Loucy (cell line): ENCODE measurements at regions not wholly inside any gene's neighbourhood (a gene's known extent, or its start where the extent isn't known, plus 50 kb on each side); places are given as distances from the start of the nearest gene placed in this dataset.
"Not testable (repeated sequence)": the region's sequence is repeated elsewhere in the genome, so short reads cannot be mapped to it uniquely, and the experiment has no call there.

Source experiments
- H2AFZ ChIP-seq: fragments of 200-600 bp; sonication (generic); 2 replicates; pipeline ENCODE4 v1.6.0; 2016; ENCODE audit warnings: antibody characterized with exemption, mild to moderate bottlenecking, low read length, moderate library complexity
- H3F3A ChIP-seq: fragments of 200-600 bp; 2 replicates; pipeline ENCODE4 v1.6.0; 2016; ENCODE audit warnings: antibody characterized with exemption, low read depth, mild to moderate bottlenecking
- H3K27me3 ChIP-seq: fragments of 200-600 bp; sonication (generic); 2 replicates; pipeline ENCODE4 v1.6.1; 2014; ENCODE audit warnings: low read length, mild to moderate bottlenecking; ENCODE audit not compliant: insufficient read depth, poor library complexity, severe bottlenecking
- H3K36me3 ChIP-seq: fragments of 200-600 bp; sonication (generic); 2 replicates; pipeline ENCODE4 v1.6.1; 2016; ENCODE audit warnings: low read length; ENCODE audit not compliant: insufficient read depth
- H3K4me1 ChIP-seq: fragments of 200-600 bp; sonication (generic); 2 replicates; pipeline ENCODE4 v1.5.1; 2014; ENCODE audit warnings: low read length, mild to moderate bottlenecking; ENCODE audit not compliant: insufficient read depth, poor library complexity, severe bottlenecking
- H3K4me2 ChIP-seq: fragments of 200-600 bp; sonication (generic); 2 replicates; pipeline ENCODE4 v1.6.0; 2014; ENCODE audit warnings: antibody characterized with exemption, low read length, low read depth, mild to moderate bottlenecking; ENCODE audit not compliant: poor library complexity, severe bottlenecking
- H3K4me3 ChIP-seq: fragments of 200-600 bp; sonication (generic); 2 replicates; pipeline ENCODE4 v1.5.1; 2014; ENCODE audit warnings: low read length, mild to moderate bottlenecking, mixed read lengths; ENCODE audit not compliant: poor library complexity, severe bottlenecking
- H3K79me2 ChIP-seq: fragments of 200-600 bp; sonication (generic); 2 replicates; pipeline ENCODE4 v1.6.1; 2014; ENCODE audit warnings: low read length; ENCODE audit not compliant: insufficient read depth
- H3K9ac ChIP-seq: fragments of 200-600 bp; sonication (generic); 2 replicates; pipeline ENCODE4 v1.6.0; 2014; ENCODE audit warnings: mild to moderate bottlenecking, low read depth, low read length, moderate library complexity; ENCODE audit not compliant: poor library complexity, severe bottlenecking
- H3K9me2 ChIP-seq: fragments of 200-600 bp; sonication (generic); replicated peaks from 2 replicates; pipeline ENCODE4 v1.6.1; 2016; ENCODE audit warnings: low read depth, low read length, mixed read lengths
- H3K9me3 ChIP-seq: fragments of 200-600 bp; sonication (generic); 2 replicates; pipeline ENCODE4 v1.6.1; 2014; ENCODE audit warnings: mild to moderate bottlenecking, antibody characterized with exemption, low read length, low read depth; ENCODE audit not compliant: insufficient read depth
- H4K20me1 ChIP-seq: fragments of 200-600 bp; sonication (generic); 2 replicates; pipeline ENCODE4 v1.6.0; 2014; ENCODE audit warnings: antibody characterized with exemption, low read length, mild to moderate bottlenecking; ENCODE audit not compliant: insufficient read depth, poor library complexity, severe bottlenecking
- EZH2phosphoT487 ChIP-seq: fragments of 200-600 bp; IDR thresholded peaks from 2 replicates; pipeline ENCODE4 v1.6.1; 2018; ENCODE audit warnings: antibody characterized with exemption, mild to moderate bottlenecking, moderate library complexity, borderline replicate concordance
- TF ChIP-seq, protein P1 (sequence below): fragments of 200-600 bp; sonication (generic); conservative IDR thresholded peaks from 2 replicates; pipeline ENCODE4 v1.5.1; 2014; ENCODE audit warnings: mild to moderate bottlenecking, antibody characterized with exemption, low read length

- Histone ChIP-seq H2AFZ (no peak overlapping the region), H3F3A (no peaks in the 10 kb centered on the region), H3K4me3 (no peak overlapping the region), H3K4me2 (no peak overlapping the region), H3K9me2 (no peaks in the 10 kb centered on the region), H4K20me1 (no peaks in the 10 kb centered on the region), H3K27me3 (no peaks in the 10 kb centered on the region), H3K36me3 (no peaks in the 10 kb centered on the region), H3K9me3 (no peaks in the 10 kb centered on the region), H3K79me2 (no peaks in the 10 kb centered on the region), H3K9ac (no peak overlapping the region), H3K4me1 (no peaks in the 10 kb centered on the region)
- TF ChIP-seq, protein P1, sequence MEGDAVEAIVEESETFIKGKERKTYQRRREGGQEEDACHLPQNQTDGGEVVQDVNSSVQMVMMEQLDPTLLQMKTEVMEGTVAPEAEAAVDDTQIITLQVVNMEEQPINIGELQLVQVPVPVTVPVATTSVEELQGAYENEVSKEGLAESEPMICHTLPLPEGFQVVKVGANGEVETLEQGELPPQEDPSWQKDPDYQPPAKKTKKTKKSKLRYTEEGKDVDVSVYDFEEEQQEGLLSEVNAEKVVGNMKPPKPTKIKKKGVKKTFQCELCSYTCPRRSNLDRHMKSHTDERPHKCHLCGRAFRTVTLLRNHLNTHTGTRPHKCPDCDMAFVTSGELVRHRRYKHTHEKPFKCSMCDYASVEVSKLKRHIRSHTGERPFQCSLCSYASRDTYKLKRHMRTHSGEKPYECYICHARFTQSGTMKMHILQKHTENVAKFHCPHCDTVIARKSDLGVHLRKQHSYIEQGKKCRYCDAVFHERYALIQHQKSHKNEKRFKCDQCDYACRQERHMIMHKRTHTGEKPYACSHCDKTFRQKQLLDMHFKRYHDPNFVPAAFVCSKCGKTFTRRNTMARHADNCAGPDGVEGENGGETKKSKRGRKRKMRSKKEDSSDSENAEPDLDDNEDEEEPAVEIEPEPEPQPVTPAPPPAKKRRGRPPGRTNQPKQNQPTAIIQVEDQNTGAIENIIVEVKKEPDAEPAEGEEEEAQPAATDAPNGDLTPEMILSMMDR, result no peak
- no peak for TF ChIP-seq EZH2phosphoT487
Observed at GRCh38 chr6:141932685-141933084, 200.0 kb upstream of the GJE1 start.

- not testable (repeated sequence) for H3K4me2 ChIP-seq, H2AFZ ChIP-seq, H3K4me1 ChIP-seq, H3K9ac ChIP-seq, H4K20me1 ChIP-seq, H3K36me3 ChIP-seq, H3K9me3 ChIP-seq, H3K79me2 ChIP-seq, H3F3A ChIP-seq, H3K9me2 ChIP-seq, H3K27me3 ChIP-seq, H3K4me3 ChIP-seq
Observed at GRCh38 chr6:141926200-141926900, 206.4 kb upstream of the GJE1 start.

DNA sequence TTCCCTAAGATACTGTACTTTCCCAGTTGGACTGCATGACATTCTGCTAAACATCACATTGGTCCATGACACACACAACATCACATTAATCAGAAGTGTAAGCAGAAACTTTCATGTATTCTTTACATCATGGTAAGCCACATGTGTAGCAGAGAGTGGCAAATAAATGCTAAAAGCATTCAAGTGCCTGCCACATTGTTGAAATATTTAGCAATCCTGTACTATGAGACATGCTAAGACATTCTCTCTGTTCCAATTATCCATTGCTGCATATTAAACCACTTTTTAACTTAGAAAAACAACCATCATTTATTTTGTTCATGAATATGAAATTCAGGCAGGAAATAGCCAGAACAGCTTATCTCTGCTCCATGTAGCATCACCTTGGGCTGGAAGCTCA, 207.7 kb upstream of the GJE1 start:
- Histone ChIP-seq H3K36me3 (no peaks in the 10 kb centered on the region), H3K9me2 (peaks cover 4% of the 10 kb centered on the region; the same call in 1 of the 2 replicates), H3K79me2 (no peaks in the 10 kb centered on the region), H3K4me3 (no peak overlapping the region), H3K4me2 (no peak overlapping the region), H3K9me3 (no peaks in the 10 kb centered on the region; the same call in 1 of the 2 replicates), H3K27me3 (no peaks in the 10 kb centered on the region), H2AFZ (no peak overlapping the region), H3K4me1 (no peaks in the 10 kb centered on the region), H3K9ac (no peak overlapping the region), H3F3A (no peaks in the 10 kb centered on the region), H4K20me1 (no peaks in the 10 kb centered on the region)
- TF ChIP-seq, protein P1, result no peak
- no peak for TF ChIP-seq EZH2phosphoT487

- H2AFZ ChIP-seq, result no peak overlapping the region
- no peak overlapping the region for H3K9ac ChIP-seq
- H3K9me2 ChIP-seq, result peaks cover 4% of the 10 kb centered on the region; the same call in 1 of the 2 replicates
- H3K4me2 ChIP-seq, result no peak overlapping the region
- no peak overlapping the region for H3K4me3 ChIP-seq
- H4K20me1 ChIP-seq, result no peaks in the 10 kb centered on the region
- no peaks in the 10 kb centered on the region for H3K36me3 ChIP-seq
- no peaks in the 10 kb centered on the region for H3K79me2 ChIP-seq
- no peaks in the 10 kb centered on the region for H3K27me3 ChIP-seq
- H3K4me1 ChIP-seq, result no peaks in the 10 kb centered on the region
- TF ChIP-seq EZH2phosphoT487, result no peak
- TF ChIP-seq, protein P1, result no peak
- no peaks in the 10 kb centered on the region for H3F3A ChIP-seq
- H3K9me3 ChIP-seq, result no peaks in the 10 kb centered on the region; the same call in 1 of the 2 replicates
Observed at GRCh38 chr6:141922898-141923297, 209.8 kb upstream of the GJE1 start.

DNA sequence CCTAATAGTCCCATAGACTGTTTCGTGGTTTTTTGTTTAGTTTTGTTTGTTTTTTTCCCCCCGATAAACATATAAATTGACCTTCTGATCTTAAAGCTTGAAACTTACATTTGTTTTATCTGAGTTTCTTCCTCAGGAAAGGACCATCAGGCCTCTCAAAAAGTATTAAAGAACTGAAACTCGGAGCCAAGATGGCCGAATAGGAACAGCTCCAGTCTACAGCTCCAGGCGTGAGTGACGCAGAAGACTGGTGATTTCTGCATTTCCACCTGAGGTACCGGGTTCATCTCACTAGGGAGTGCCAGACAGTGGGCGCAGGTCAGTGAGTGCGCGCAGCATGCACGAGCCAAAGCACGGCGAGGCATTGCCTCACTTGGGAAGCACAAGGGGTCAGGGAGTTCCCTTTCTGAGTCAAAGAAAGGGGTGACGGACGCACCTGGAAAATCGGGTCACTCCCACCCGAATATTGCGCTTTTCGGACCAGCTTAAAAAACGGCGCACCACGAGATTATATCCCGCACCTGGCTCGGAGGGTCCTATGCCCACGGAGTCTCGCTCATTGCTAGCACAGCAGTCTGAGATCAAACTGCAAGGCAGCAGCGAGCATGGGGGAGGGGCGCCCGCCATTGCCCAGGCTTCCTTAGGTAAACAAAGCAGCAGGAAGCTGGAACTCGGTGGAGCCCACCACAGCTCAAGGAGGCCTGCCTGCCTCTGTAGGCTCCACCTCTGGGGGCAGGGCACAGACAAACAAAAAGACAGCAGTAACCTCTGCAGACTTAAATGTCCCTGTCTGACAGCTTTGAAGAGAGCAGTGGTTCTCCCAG, 215.8 kb upstream of the GJE1 start:
- H2AFZ ChIP-seq, H3K79me2 ChIP-seq, H4K20me1 ChIP-seq, H3K4me3 ChIP-seq, H3K9me3 ChIP-seq, H3K9ac ChIP-seq, H3K9me2 ChIP-seq, H3K27me3 ChIP-seq, H3K36me3 ChIP-seq, H3F3A ChIP-seq, H3K4me2 ChIP-seq, H3K4me1 ChIP-seq: not testable (repeated sequence)
